ENCODE measurements at regions not wholly inside any gene's neighbourhood (a gene's known extent, or its start where the extent isn't known, plus 50 kb on each side); places are given as distances from the start of the nearest gene placed in this dataset.

DNA sequence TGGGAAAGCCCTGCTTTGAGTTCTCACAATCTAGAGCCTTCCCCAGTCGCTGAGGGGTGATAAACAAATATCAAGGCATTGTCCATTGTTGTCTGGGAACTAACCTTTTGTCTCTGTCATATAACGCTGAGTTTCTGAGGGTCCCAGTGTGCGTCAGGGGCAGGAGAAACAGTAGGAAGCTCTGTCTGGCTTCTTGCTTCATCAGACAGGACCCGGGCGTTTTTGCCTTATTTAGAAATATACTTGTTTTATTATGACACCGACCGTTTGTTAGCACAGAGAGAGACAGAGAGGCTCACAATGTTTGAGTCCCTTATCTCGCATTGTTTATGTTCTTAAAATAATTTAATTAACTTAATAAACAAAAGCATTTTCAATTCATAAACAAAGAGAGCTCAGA lies 204.9 kb upstream of the GAS1 start:
- no peak for DNase-seq (ENCODE audit: low read depth in 2 of 2)

DNA sequence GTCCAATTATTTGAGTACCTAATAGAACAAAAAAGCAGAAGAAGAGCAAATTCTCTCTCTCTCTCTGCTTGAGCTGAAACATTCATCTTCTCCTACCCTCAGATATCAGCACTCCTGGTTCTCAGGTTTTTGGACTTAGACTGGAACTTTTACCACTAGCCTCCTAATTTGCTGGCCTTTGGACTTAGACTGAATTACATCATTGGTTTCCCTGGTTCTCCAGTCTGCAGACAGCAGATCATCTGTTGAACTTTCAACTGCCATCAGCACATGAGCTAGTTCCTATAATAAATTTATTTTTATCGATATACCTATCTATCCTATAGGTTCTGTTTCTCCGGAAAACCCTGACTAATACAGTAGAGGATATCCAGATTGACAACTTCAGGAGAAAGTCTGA lies 208.9 kb upstream of the GAS1 start:
- DNase-seq (ENCODE audit: low read depth in 2 of 2), result no peak

GRCh38 chr9:87157366-87158031 lies 210.2 kb upstream of the GAS1 start:
- DNase-seq (ENCODE audit: low read depth in 2 of 2), result no peak

DNA sequence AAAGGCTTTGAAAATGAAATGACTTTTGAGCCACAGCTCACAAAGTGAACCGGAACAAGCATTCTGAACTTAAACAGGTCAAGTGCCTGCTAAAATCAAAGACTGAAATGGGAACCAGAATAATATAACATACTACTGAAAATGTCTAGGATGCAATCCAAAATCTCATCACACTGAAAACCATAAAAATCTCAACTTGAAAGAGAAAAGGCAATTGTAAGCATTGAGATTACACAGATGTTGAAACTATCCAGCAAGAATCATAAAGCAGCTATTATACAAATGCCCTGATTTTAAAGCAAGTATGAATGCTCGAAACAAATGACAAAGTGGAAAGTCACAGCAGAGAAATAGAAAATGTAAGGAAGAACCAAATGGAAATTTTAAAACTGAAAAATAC lies 211.5 kb upstream of the GAS1 start:
- DNase-seq (ENCODE audit: low read depth in 2 of 2), result no peak

DNA sequence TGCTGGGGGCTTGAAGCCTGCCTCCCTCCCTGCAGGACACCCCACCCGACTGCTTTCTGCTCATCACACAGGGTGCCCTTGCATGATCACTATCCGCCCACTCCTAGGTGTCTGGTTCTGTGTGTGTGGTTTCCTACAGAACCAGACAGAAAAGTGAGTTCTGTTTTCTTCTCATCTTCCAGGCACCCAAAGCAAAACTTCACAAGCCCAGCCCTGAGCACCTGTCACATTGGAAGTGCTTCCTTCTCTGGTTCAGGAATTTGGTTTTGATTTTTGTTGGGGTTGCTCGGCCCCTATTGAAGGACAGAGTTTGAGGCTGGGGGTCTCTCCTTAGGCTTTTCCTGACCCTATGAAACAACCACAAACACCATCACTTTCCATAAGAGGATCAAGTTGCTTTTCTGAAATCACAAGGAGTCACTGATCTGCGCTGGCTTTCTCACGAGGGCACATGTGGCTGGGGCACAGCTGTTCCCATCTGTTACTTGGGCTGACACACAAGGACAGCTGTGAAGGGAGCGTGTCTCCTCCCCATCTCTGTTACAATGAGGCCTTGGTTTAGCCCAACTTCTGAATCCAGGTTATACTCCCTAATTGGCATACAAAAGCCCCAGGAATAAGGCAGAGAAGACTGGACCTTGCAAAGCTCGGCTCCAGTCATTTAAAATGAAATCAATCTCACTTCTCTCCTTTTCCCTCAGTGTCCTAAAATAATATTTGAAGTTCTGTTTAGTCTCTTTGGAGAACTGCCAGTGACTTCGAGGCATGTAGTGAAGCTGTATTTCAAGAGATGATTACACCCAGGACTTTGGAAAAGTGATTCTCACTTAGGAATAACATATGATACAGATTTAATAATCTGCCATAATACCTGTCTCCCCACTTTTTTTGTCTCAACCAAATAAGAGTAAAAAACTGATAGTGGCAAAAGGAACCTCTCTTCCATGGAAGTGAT lies 213.1 kb upstream of the GAS1 start:
- DNase-seq (ENCODE audit: low read depth in 2 of 2), result no peak

GRCh38 chr9:87167161-87167560 lies 219.9 kb upstream of the GAS1 start:
- DNase-seq (ENCODE audit: low read depth in 2 of 2), result no peak

GRCh38 chr9:87167582-87167981 lies 220.3 kb upstream of the GAS1 start:
- DNase-seq (ENCODE audit: low read depth in 2 of 2), result no peak

GRCh38 chr9:87178302-87178701 lies 231.0 kb upstream of the GAS1 start:
- DNase-seq (ENCODE audit: low read depth in 2 of 2), result no peak

- DNase-seq (ENCODE audit: low read depth in 2 of 2), result no peak
These were observed 232.4 kb upstream of the GAS1 start for GRCh38 chr9:87179553-87180340.

DNA sequence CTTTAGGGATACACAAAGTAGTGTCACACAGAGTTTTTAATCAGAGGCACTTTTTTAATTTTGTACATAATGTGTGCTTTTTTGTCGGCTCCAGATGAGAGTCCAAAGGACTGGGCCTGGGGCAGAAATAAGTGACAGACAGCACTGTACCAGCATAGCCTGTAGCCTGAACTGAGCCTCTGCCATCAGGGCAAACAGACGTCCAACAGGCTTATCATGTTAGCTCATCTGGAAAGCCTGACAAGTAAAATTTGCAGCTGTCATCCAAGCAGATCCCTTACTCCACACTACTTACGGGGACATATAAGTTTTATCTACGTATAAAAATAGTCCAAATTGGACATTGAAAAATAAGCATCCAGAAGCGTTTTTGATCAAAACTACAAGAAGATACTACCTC lies 233.1 kb upstream of the GAS1 start:
- no peak for DNase-seq (ENCODE audit: low read depth in 2 of 2)

DNA sequence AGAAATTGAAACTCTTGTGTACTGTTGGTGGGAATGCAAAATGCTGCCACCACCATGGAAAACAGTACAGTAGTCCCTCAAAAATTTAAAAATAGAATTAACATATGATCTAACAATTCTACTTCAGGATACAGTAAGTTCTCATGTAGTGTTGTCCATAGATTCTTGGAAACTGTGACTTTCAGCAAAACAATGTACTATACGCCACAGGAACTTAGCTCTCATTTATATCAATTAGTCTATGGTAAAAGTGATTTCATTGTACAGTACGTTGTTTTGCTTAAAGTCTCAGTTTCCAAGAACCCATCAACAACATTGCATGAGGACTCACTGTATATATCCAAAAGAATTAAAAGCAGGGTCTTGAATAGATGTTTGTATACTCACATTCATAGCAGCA lies 233.5 kb upstream of the GAS1 start:
- DNase-seq (ENCODE audit: low read depth in 2 of 2), result no peak

- no peak for DNase-seq (ENCODE audit: low read depth in 2 of 2)
These were observed 234.4 kb upstream of the GAS1 start for GRCh38 chr9:87181670-87182069.

- no peak for DNase-seq (ENCODE audit: low read depth in 2 of 2)
These were observed 237.8 kb upstream of the GAS1 start for GRCh38 chr9:87184956-87185642.

DNA sequence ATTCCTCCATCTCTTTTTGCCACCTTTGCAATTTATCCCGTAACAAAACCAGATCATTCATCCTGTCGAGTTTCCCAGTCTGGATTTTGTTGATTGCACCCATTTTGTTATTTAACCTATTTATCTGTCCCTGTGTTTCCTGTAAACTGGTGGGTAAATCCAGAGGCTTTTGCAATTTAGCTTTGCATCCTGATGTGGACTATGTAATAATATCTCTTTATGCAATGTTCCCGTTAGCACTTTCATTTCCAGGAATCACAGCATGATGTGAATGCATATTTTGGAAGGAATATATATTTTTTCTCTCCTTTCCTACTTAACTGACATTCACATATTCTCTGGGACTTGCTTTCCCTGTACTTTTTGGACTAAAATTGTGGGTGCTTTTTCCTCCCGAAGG lies 240.3 kb upstream of the GAS1 start:
- no peak for DNase-seq (ENCODE audit: low read depth in 2 of 2)

DNA sequence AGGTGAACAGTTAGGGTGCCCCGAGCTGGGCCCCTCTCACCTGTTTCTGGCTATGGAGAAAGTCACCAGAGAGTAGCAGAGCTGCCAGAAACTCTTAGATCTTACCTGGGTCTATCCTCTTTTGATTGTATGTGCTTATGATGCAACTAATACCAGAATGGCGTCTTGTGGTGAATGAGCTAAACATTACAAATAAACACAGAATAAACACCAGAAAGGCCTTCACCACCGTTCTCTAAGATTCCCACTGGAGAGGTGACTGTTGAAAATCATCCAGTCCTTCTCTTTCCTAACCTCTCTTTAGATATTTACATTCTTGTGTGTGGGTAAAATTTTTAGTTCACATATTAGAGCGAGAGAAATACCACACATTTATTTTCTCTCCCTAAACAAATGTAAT lies 241.7 kb upstream of the GAS1 start:
- DNase-seq (ENCODE audit: low read depth in 2 of 2), result no peak

GRCh38 chr9:87193151-87193550 lies 245.8 kb upstream of the GAS1 start:
- DNase-seq (ENCODE audit: low read depth in 2 of 2), result no peak

GRCh38 chr9:87193925-87194868 lies 246.9 kb upstream of the GAS1 start:
- no peak for DNase-seq (ENCODE audit: low read depth in 2 of 2)

- DNase-seq (ENCODE audit: low read depth in 2 of 2), result no peak
These were observed 248.0 kb upstream of the GAS1 start for GRCh38 chr9:87195306-87195705.

DNA sequence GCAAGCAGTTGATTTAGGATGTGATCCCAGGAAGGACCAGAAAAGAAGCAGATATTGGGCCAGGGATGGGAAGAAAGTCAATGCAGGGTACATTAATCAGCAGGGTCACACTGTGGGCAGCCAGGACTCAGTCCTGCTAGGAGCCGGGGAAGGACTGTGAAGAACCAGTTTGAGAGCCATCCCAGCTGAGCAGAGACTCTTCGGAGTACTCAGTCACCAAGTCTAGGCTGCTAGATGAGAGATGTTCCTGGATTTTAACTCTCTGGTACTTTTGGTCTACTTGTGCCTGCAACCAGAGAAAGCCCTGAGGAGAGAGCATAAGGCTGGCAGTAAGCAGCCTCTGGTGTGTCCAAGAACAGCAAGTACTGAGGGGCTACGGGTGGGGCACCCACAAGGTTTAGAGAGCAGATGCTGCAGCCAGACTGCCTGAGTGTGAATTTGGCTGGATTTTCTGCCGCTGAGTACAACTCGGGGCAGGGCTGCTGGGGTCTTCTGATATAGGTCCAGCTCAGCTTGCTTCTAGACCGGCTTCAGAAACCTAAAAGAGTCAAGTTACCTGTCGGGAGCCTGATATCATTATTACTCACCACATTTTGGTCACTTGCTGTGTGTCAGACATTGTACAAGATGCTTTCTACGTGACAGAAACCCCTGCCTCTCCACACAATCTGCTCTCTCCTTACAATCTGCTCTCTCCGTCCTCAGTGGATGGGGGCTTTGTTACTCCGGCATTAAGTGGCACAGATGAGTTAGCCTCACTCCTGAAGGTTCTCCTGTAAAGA lies 250.2 kb upstream of the GAS1 start:
- no peak for DNase-seq (ENCODE audit: low read depth in 2 of 2)

GRCh38 chr9:87198716-87199115 lies 251.4 kb upstream of the GAS1 start:
- DNase-seq (ENCODE audit: low read depth in 2 of 2), result no peak

Data from stimulated activated CD4-positive, alpha-beta T cell treated with anti-CD3 and anti-CD28 coated beads, Interleukin-12 subunit alpha, Interleukin-12 subunit beta, amount 100 ng/mL, for 24 hours (primary cell).